ENCODE measurements at regions not wholly inside any gene's neighbourhood (a gene's known extent, or its start where the extent isn't known, plus 50 kb on each side); places are given as distances from the start of the nearest gene placed in this dataset.

- in situ Hi-C loops (cut with MboI; ENCODE audit: low sequenced_read_pairs): no loop called here
- Histone ChIP-seq H3K27ac (ENCODE audit: insufficient read depth, low read length) (no peak overlapping the region), H2BK20ac (ENCODE audit: low read depth, low read length) (no peak overlapping the region), H2BK5ac (ENCODE audit: low read depth, low read length, poor library complexity, severe bottlenecking) (no peak overlapping the region), H4K91ac (ENCODE audit: insufficient read depth, low read depth, low read length) (no peak overlapping the region), H4K8ac (ENCODE audit: low read depth in 2 of 2, low read length in 2 of 2) (peak overlapping the region; percentile 76 to 79), H3K23ac (ENCODE audit: low read depth, low read length) (no peak overlapping the region), H3K79me1 (ENCODE audit: low read depth in 1 of 2, low read length in 2 of 2) (peaks cover 0 to 4% of the 10 kb centered on the region in 2 experiments; a peak in 1 of 4 replicates), H3K14ac (replicated peaks; ENCODE audit: low read depth, low read length) (no peak overlapping the region), H3K4ac (ENCODE audit: low read depth, low read length) (no peak overlapping the region), H2BK120ac (ENCODE audit: low read depth, low read length) (no peak overlapping the region), H3K9me3 (ENCODE audit: control insufficient read depth, insufficient read depth, low read length) (no peaks in the 10 kb centered on the region), H2BK15ac (ENCODE audit: low read depth, low read length) (no peak overlapping the region), H2AK9ac (replicated peaks; ENCODE audit: low read depth, low read length, poor library complexity) (no peak overlapping the region), H3K56ac (ENCODE audit: extremely low read depth, insufficient read depth, low read length) (no peak overlapping the region), H3K18ac (ENCODE audit: low read depth, low read length) (no peak overlapping the region), H3K4me1 (ENCODE audit: control insufficient read depth, insufficient read depth, low read length) (no peaks in the 10 kb centered on the region), H3K4me3 (ENCODE audit: insufficient read depth, low read depth, low read length) (no peak overlapping the region), H3K36me3 (ENCODE audit: control insufficient read depth, insufficient read depth, low read length) (peaks cover 7% of the 10 kb centered on the region), H3K27me3 (ENCODE audit: control insufficient read depth, insufficient read depth, low read length) (no peaks in the 10 kb centered on the region), H4K5ac (ENCODE audit: low read depth, low read length) (peak overlapping the region; percentile 63; the same call in 1 of the 2 replicates), H3K9ac (ENCODE audit: low read depth, low read length) (no peak overlapping the region), H2AFZ (replicated peaks; ENCODE audit: low read length, poor library complexity) (peak overlapping the region; percentile 21), H2AK5ac (ENCODE audit: low read depth, low read length) (no peak overlapping the region), H4K20me1 (ENCODE audit: insufficient read depth, low read length) (no peaks in the 10 kb centered on the region), H3K4me2 (ENCODE audit: low read depth, low read length) (no peak overlapping the region), H3K9me1 (ENCODE audit: insufficient read depth, low read length) (no peaks in the 10 kb centered on the region)
- 80% methylated on average over 1 of the region's 2 CpGs; no CpG with 5 or more reads in 1 of the 2 experiments for WGBS, 2 experiments (ENCODE audit: extremely low coverage in 2 of 2, insufficient read length in 1 of 2)
- ATAC-seq (ENCODE audit: low read depth): no peak
- TF ChIP-seq MAZ (IDR thresholded peaks at IDR 0.05; ENCODE audit: borderline replicate concordance, low read depth, low read length): no peak
- intact Hi-C loops (cut with micrococcal nuclease): no loop called here
- dilution Hi-C loops (cut with HindIII; ENCODE audit: low sequenced_read_pairs, unreplicated experiment): no loop called here
- CTCF ChIA-PET: no interaction called here
- DNase-seq: no peak
- BruUV-seq (replicated peaks): no TSS peak
- POLR2A ChIA-PET (ENCODE audit: unreplicated experiment): no interaction called here
Measured at GRCh38 chrX:2628751-2629315, 62.3 kb upstream of the CD99 start.
